Inflammatory macrophage treated with lipopolysaccharide for 1 hour (primary cell): ENCODE measurements at regions not wholly inside any gene's neighbourhood (a gene's known extent, or its start where the extent isn't known, plus 50 kb on each side); places are given as distances from the start of the nearest gene placed in this dataset.

ENCODE experiments used
- DNase-seq, 2 donors: peaks; one replicate each; pipeline ENCODE4 v3.0.0-alpha.2; 2020 to 2022

- DNase-seq = no peak
These were observed 188.6 kb upstream of the SH3BP4 start for GRCh38 chr2:234763002-234763873.

DNA sequence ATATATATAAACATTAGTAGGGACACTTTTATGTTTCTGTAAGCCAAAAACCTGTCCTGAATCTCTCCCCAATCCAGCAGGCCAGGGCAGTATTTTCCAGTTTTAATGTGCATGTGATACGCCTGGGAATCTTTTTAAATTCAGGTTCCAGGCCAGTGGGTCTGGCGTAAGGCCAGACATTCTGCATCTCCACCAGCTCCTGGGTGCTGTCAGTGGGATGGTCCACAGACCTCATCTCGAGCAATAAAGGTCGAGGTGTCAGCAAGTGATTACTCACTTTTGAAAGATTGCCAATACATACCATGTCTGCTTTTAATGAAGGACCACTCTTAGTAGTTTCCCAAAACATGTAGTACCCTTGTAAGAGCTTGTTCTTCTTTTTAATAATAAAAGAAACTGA, 189.9 kb upstream of the SH3BP4 start:
- no peak for DNase-seq

GRCh38 chr2:234754126-234754525, 197.7 kb upstream of the SH3BP4 start:
- DNase-seq = no peak

DNA sequence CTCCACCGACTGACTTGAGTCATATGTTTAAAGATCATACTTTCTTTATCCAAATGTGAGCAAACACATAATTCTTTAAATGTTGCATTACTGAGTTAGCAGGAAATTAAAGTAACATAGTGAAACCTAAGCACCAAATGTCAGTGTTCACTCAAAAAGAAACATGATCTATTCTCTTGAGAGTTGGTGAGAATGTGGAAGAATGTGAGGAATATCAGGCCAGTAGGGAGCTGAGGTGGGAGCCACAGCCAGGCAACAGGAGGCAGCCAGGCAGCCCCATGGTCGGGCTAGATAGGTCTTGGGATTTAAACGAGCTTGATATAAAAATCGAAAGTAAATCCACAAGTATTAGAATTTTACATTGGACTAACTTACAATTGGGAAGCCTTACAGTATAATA, 198.1 kb upstream of the SH3BP4 start:
- no peak for DNase-seq

GRCh38 chr2:234752966-234753365, 198.9 kb upstream of the SH3BP4 start:
- DNase-seq = no peak

GRCh38 chr2:234751275-234751973, 200.4 kb upstream of the SH3BP4 start:
- DNase-seq = no peak

DNA sequence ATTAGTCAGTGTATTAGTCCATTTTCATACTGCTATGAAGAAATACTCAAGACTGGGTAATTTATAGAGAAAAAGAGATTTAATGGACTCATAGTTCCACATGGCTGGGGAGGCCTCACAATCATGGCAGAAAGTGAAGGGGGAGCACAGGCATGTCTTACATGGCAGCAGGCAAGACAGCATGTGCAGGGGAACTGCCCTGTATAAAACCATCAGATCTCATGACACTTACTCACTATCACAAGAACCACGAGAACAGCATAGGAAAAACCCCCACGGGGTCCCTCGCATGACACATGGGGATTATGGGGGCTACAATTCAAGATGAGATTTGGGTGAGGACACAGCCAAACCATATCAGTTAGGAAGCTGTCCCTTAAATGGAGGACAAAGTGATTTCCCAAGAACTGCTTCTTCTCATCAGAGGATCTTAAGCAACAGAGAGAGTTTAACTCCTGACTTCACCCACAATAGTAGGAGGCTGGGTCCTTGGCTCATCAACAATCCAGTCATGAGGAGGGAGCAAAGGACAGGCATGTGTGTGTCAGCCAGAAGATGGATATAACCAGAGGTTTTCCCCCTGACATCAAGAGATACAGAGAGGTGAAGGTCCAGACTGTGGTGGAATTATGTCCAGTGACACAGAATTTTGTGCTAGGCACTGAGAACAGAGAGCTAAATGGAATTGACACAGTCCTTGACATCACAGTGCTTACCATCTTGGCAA, 203.8 kb upstream of the SH3BP4 start:
- no peak for DNase-seq

DNA sequence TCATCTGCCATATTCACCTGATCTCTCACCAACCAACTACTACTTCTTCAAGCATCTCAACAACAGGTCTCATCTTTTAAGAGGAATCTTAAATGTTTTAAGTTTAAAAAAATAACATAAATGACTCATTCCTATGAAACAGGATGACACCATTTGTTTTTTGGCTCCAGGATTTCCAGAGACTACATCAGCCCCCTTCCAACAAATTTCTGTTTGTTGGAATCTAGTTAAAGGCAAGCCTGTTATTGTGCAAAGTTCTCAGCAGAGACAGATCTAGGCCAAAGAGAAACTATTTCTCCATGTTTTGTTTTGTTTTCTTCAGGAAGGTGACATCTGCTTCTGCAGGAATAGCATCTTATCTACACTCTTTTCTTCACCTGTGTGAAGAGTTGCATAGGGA, 204.8 kb upstream of the SH3BP4 start:
- no peak for DNase-seq

DNA sequence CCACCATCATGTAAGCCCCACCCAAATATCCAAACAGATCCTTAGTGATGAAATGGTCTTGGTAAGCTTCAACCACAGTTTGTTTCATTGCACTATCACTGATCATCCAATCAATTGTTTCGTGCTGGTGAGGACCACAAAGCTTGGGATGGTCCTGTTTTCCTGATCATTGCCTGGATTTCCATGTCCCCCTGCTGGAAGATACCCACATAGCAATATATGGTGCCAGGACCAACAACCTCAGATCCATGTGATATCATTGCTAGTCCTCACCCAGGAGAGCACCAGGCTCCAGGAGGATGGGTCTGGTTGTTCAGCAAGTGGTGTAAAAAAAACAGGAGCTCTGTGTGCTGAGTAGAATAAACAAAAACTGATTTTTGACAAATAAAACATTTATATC, 206.5 kb upstream of the SH3BP4 start:
- no peak for DNase-seq

- DNase-seq = no peak
These were observed 209.8 kb upstream of the SH3BP4 start for GRCh38 chr2:234741976-234742375.

DNA sequence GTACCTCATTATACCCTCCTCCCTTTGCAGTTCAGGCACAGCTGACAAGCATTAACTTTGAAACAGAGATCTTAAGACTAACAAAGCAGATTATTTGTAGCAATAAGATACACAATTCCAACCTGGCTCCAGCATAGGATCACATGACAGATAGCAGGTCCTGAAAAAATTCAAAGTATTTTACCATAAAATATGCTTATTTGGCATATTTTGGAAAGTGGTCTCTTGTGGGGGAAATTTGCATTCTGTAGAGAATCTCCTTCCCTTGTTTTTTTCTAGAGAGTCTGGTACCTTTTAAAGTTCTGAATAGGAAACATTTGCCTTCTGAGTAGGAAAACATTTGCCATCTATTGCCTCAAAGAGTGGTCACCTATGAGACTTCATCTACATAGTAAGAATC, 212.8 kb upstream of the SH3BP4 start:
- DNase-seq = no peak

DNA sequence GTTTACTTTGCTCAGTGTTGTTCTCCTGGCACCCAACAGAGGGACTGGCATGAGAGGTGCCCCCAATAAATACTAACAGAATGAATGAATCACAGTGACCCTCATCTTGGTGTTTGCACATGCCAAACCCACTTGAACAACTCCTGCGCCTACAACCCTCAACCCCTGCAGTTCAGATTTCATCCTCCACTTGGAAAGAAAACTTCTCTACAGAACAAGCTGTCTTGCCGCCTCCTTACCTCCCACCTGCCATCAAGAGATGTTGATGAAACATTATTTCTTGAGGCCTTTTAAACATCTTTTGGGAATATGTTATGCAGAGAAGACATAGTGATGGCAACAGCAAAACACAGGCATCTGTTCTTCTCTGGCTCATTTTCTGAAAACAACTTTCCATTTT, 216.0 kb upstream of the SH3BP4 start:
- DNase-seq = no peak

DNA sequence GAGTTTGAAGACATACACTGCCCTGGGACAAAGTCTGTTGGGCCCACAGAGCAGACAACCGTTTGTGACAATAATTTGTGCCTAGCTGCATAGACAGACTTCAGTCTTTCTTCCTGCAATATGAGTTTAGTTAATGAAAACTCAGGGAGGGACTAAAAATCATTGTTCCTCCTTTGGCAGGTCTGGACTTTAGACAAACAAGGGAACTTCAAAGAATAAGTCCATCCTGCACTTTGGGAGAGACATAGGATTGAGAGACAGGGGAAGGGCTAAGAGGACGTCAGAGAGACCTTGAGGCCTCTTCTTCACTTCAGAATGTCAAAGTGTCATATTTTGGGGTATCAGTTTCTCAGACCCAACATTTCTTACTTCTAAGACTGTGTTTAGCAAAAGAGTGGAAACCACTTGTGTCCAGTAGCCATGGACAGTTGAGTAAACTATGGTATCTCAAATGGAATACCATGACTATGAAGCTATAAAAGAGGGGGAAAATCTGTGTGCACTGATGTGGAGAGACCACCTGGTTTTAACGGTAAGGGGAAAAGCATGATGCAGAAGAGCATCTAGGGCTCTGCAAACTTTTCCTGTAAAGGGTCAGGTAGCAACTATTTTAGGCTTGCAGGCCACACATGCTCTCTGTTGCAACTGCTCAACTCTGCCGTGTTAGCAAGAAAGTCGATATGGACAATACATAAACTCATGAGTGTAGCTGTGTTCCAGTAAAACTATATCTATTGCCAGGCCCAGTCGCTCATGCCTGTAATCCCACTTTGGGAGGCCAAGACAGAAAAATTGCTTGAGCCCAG, 217.8 kb upstream of the SH3BP4 start:
- no peak for DNase-seq

DNA sequence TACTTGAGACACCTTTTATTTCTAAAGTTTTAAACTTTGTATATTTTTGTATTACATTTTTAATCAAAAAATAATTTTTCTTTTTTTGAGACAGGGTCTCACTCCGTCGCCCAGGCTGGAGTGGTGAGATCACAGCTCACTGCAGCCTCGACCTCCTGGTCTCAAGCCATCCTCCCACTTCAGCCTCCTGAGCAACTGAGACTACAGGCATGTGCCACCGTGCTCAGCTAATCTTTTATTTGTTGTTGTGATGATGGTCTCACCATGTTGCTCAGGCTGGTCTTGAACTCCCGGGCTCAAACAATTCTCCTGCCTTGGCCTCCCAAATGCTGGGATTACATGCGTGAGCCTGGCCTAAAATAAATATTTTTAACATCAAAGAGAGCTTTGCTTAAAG, 218.7 kb upstream of the SH3BP4 start:
- no peak for DNase-seq

DNA sequence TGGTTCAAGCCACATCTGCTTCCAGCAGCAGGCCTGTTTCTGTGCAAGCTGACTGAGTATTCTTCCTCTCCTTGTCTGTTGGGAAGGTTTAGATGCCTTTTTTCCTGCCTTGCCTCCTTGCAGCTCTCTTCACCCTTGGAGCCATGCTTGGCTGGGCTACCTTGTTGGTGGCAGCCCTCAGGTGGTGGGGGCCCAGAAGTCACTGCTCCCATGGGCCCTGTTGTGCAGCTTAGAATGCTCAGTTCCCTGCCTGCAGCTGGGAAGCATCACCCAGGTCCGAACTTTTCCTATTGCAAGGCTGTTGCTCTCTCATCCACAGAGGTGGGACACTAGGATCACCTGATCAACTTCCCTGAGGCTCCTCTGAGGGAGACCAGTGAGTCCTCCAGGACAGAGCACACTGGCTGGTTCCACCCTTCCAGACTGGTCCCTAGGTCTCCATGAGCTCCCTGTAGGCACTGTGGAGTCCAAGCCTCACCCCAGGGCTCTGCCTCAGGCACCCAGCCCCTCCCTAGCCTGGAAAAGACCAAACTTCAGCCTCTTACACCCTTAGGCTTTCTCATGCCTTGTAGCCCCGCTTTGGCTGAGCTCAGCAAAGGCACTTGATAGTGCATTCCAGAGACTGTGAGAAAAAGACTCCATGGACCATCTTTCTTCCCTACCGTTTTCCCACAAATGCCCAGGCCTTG, 219.3 kb upstream of the SH3BP4 start:
- DNase-seq = no peak

- no peak for DNase-seq
These were observed 220.6 kb upstream of the SH3BP4 start for GRCh38 chr2:234731236-234731635.

DNA sequence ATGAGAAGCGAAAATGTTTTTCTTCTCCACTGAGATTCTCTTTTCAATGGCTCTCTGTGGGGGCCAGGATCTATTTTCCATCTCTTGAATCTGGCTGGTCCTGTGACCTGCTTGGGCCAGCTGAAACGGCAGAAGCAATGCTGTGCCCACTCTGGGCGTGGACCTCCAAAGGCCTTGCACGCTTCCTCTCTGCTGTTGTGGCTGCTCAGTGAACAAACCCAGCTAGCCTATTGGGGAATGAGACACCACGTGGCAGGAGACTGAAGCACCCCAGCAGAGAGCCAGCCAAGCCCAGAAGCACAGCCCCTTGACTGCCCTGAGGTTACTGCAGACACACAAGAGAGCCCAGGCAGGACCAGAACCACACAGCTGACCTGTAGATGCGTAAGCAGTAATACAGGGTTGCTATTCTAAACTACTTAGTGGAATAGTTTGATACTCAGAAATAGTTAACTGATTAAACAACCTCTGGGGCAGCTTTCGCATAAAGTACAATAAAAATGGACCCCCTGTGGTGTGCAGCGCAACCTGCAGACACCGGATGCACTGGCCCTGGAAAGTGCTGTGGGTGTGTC, 221.7 kb upstream of the SH3BP4 start:
- DNase-seq = no peak

- no peak for DNase-seq
These were observed 226.1 kb upstream of the SH3BP4 start for GRCh38 chr2:234725528-234726264.

DNA sequence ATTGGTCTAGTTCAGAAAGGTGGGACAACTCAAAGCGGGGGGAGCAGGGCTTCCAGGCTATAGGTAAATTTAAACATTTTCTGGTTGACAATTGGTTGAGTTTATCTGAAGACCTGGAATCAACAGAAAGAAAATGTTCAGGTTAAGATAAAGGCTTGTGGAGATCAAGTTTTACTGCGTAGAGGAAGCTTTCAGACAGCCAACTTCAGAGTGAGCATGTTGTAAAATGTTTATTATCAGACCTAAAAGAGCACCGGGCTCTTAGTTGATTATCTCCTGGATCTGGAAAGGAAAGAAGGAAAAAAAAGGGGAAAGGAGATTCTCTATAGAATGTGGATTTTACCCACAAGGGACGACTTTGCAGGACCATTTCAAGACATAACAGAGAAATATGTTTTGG, 227.0 kb upstream of the SH3BP4 start:
- DNase-seq = no peak

- no peak for DNase-seq
These were observed 226.5 kb upstream of the ARL4C start for GRCh38 chr2:234723400-234723799.

DNA sequence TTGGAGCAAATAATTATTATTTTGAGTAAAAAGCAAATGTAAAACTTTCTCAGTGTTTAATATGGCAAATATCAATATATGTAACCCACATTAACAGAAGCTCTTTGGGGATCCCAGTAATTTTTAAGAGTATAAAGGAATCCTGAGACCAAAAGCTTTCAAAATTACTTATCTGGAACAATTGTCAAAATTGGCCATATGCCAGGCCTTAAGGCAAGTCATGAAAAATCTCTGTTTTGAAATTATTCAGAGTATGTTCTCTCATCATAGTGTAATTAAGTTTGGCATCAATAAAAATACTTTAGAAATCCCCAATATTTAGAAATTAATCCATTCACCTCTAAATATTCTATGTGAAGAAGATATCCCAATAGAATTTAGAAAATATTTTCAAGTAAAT, 225.3 kb upstream of the ARL4C start:
- no peak for DNase-seq
